Gastrocnemius medialis (tissue), 4 donors: ENCODE measurements at regions not wholly inside any gene's neighbourhood (a gene's known extent, or its start where the extent isn't known, plus 50 kb on each side); places are given as distances from the start of the nearest gene placed in this dataset.

Source experiments
- POLR2A ChIP-seq, 2 donors: fragments of 450-650 bp; IDR thresholded peaks; one replicate each; pipeline ENCODE4 v1.6.1; 2017; ENCODE audit warnings: antibody characterized with exemption in 2 of 2, mild to moderate bottlenecking in 2 of 2, moderate library complexity in 2 of 2
- TF ChIP-seq, protein P1 (sequence below), 5 experiments: fragments of 450-650 bp in 3 of 5; fragments of 200-600 bp in 2 of 5; sonication (generic) in 2 of 5; IDR thresholded peaks in 4 of 5; conservative IDR thresholded peaks in 1 of 5; 1 replicate in 4 of 5; 2 replicates in 1 of 5; pipeline ENCODE4 v1.5.1; 2016 to 2019; ENCODE audit warnings: antibody characterized with exemption in 5 of 5, mild to moderate bottlenecking in 3 of 5, moderate library complexity in 3 of 5

DNA sequence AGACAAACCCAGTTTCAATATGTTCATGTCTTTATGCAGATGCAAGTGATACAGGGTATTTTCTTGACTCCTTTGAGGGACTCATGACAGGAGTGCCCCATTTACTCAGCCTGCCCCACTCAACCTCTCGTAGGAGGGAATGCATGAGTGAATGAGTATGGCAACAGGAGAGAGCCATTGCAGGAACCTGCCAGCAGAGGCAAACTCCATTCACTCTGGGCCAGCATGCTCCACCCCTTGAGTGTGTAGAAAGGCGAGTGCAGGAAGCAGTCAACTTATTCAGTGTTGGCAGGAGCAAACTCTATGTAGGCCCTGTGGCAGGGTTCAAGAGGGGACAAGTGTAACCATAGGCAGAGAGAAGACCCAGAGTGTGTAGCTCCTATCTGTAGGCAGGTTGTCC lies 1526.3 kb downstream of the PLA2G4A start:
- TF ChIP-seq, protein P1, sequence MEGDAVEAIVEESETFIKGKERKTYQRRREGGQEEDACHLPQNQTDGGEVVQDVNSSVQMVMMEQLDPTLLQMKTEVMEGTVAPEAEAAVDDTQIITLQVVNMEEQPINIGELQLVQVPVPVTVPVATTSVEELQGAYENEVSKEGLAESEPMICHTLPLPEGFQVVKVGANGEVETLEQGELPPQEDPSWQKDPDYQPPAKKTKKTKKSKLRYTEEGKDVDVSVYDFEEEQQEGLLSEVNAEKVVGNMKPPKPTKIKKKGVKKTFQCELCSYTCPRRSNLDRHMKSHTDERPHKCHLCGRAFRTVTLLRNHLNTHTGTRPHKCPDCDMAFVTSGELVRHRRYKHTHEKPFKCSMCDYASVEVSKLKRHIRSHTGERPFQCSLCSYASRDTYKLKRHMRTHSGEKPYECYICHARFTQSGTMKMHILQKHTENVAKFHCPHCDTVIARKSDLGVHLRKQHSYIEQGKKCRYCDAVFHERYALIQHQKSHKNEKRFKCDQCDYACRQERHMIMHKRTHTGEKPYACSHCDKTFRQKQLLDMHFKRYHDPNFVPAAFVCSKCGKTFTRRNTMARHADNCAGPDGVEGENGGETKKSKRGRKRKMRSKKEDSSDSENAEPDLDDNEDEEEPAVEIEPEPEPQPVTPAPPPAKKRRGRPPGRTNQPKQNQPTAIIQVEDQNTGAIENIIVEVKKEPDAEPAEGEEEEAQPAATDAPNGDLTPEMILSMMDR (IDR thresholded peaks at IDR 0.05 in 4 of 5, conservative IDR thresholded peaks at IDR 0.05 in 1 of 5) = no peak
- no peak for TF ChIP-seq POLR2A (IDR thresholded peaks at IDR 0.05)
